Activated CD4-positive, alpha-beta memory T cell treated with anti-CD3 and anti-CD28 coated beads, Interleukin-2, amount 10 ng/mL, durations not matched to agents 7 days and 5 days (primary cell): ENCODE measurements at regions not wholly inside any gene's neighbourhood (a gene's known extent, or its start where the extent isn't known, plus 50 kb on each side); places are given as distances from the start of the nearest gene placed in this dataset.

Source experiments
- CTCF ChIA-PET: fragments of 350-600 bp; sonication (Branson Sonifier 250); formaldehyde crosslinking; loops from one replicate; lab custom pipeline; 2021; ENCODE audit warnings: antibody characterized with exemption, inconsistent platforms; lab: Charles Lee
- POLR2A ChIA-PET: fragments of 350-600 bp; sonication (Branson Sonifier 250); formaldehyde crosslinking; loops from one replicate; lab custom pipeline; 2021; ENCODE audit warnings: antibody characterized with exemption; lab: Charles Lee
- DNase-seq: peaks from one replicate; pipeline ENCODE4 v3.0.0-alpha.2; 2020
- H3K27ac Mint-ChIP-seq: one replicate; pipeline ENCODE4 v1.8.0; 2021; ENCODE audit warnings: mild to moderate bottlenecking, mixed read lengths
- H3K27me3 Mint-ChIP-seq: one replicate; pipeline ENCODE4 v1.8.0; 2021; ENCODE audit warnings: mixed read lengths
- H3K36me3 Mint-ChIP-seq: one replicate; pipeline ENCODE4 v1.8.0; 2021; ENCODE audit warnings: low read depth, mixed read lengths
- H3K4me1 Mint-ChIP-seq: one replicate; pipeline ENCODE4 v1.8.0; 2021; ENCODE audit warnings: mixed read lengths
- H3K4me3 Mint-ChIP-seq: one replicate; pipeline ENCODE4 v1.8.0; 2021; ENCODE audit warnings: mild to moderate bottlenecking, mixed read lengths
- H3K9me3 Mint-ChIP-seq: one replicate; pipeline ENCODE4 v1.8.0; 2021; ENCODE audit warnings: mixed read lengths

DNA sequence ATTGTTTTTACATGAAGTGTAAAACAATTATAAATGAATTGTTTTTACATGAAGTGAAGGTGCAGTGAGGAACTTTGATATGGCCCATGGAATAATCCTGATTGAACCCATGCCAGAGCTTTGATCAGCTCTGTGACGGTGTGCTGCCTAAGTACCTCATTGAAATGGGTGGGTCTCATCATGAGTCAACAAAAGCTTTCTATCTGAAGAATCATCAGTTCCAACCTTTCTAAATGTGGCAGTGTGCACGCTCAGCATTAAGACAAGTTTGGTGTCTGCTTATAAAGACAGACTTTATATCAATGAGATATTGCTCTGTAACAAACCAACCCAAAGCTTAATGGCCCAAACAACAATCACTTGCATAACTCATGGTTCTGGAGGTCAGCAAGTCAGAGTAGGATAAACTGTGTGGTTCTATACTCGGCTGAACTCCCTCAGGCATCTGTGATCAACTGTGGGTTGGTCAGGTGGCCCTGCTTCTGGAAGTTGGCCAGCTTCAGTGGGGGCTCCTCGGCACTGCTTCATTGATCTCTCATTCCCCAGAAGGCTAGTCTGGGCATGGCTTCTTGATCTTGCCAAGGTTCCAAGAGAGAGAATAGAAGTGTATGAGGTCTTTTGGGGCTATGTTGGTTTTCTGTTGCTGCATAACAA is 258.0 kb downstream of the LTN1 start:
- no peak for DNase-seq
- peaks cover 6% of the 10 kb centered on the region for H3K4me1 Mint-ChIP-seq
- no peaks in the 10 kb centered on the region for H3K27me3 Mint-ChIP-seq
- POLR2A ChIA-PET = interaction anchor here (1.1 kb wide), 1 partner anchor 11 kb away, joined by 3 read pairs; no protein-coding TSS in a partner anchor
- no peaks in the 10 kb centered on the region for H3K36me3 Mint-ChIP-seq
- no peak overlapping the region for H3K27ac Mint-ChIP-seq
- no peaks in the 10 kb centered on the region for H3K9me3 Mint-ChIP-seq
- H3K4me3 Mint-ChIP-seq = no peak overlapping the region
- CTCF ChIA-PET = interaction anchor here (4.5 kb wide), 1 partner anchor 11 kb away, joined by 26 read pairs; no protein-coding TSS in a partner anchor

DNA sequence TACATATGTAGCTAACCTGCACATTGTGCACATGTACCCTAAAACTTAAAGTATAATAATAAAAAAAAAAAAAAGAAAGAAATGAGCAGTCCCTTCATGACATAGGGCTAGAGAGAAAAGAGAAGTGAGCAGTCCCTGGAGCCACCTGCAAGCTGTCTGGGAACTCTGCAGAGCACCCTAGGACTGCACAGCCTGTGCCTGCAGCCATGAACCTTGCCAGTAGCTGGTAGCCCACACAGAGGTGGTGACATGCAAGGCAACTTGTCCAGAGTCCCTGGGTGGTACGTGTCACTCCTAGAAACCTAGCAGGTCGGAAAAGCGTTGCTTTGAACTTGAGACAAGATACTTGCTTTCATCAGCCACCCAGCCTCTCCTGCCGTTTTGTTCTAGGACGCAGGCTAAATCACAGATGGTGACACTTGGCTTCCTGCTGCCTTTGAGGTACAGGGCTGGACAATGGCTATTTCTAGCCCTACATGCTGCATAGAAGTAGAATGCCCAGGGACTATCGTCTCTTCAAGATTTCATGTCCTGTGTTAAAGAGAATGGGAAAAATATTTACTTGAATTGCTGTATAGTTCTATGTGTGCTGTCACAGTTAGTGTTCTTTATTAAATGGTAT is 260.9 kb downstream of the LTN1 start:
- CTCF ChIA-PET = interaction anchor here (1.9 kb wide), 1 partner anchor 14 kb away, joined by 6 read pairs; no protein-coding TSS in a partner anchor

DNA sequence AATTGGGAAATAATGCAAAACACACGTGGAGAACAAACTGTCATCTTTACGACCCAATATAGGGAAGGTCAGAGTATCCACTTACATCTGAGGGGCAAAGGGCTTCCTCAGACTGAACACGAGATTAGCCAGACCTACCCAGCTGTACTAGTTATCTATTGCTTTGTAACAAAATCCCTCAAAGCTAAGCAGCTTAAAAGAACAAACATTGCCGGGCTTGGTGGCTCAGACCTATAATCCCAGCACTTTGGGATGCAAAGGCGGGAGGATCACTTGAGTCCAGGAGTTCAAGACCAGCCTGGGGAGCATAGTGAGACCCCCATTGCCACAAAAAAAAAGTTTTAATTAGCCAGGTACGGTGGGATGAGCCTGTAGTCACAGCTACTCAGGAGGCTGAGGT is 262.8 kb downstream of the LTN1 start:
- Mint-ChIP-seq H3K4me3 (no peak overlapping the region), H3K9me3 (no peaks in the 10 kb centered on the region), H3K36me3 (no peaks in the 10 kb centered on the region), H3K27me3 (no peaks in the 10 kb centered on the region), H3K27ac (no peak overlapping the region), H3K4me1 (no peaks in the 10 kb centered on the region)
- ChIA-PET POLR2A (no interaction called here), CTCF (interaction anchor here (1.5 kb wide), 1 partner anchor 15 kb away, joined by 3 read pairs; no protein-coding TSS in a partner anchor)
- DNase-seq = no peak

More for the DNA sequence above, 260.9 kb downstream of the LTN1 start:
- Mint-ChIP-seq H3K9me3 (no peaks in the 10 kb centered on the region), H3K27me3 (no peaks in the 10 kb centered on the region), H3K36me3 (no peaks in the 10 kb centered on the region), H3K4me1 (no peaks in the 10 kb centered on the region), H3K4me3 (no peak overlapping the region), H3K27ac (no peak overlapping the region)
- POLR2A ChIA-PET = no interaction called here
- DNase-seq = no peak

DNA sequence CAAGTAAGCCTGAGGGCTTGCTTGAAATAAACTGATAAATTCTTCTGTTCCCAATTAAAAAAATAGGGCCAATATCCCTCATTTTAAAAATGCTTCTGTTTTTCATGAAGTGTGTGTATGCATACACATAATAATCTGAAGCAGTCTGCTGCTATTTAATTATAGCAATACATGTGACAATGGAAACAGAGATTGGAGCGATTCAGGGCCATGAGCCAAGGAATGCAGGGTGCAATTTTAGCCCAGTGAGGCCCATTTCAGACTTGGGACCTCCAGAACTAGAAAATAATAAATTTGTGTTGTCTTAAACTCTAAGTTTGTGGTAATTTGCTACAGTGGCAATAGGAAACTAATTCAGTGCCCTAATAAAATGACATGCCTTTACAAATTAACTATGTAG is 264.9 kb downstream of the LTN1 start:
- Mint-ChIP-seq H3K9me3 (no peaks in the 10 kb centered on the region), H3K27me3 (no peaks in the 10 kb centered on the region), H3K27ac (no peak overlapping the region), H3K4me3 (no peak overlapping the region), H3K36me3 (no peaks in the 10 kb centered on the region), H3K4me1 (no peaks in the 10 kb centered on the region)
- DNase-seq = no peak
- CTCF ChIA-PET = no interaction called here
- POLR2A ChIA-PET = no interaction called here

DNA sequence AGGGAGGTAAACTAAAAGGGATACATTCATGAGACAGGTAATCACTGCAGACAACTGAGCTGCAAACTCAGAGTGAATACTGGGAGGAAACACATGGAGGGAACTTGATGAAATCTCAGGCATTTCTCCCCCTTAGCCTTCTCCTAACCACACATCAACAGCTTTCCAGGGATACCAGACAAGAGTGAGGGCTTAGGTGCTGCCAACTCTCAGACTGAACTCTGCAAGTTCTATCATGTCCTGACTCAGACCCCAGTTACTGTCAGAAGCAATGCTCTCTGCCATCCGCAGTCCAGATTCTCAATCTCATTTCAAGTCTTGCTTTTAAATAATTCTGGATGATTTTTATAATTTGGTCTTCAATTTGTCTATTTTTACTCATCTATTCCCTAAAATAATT is 267.3 kb downstream of the LTN1 start:
- Mint-ChIP-seq H3K4me3 (no peak overlapping the region), H3K36me3 (no peaks in the 10 kb centered on the region), H3K27ac (no peak overlapping the region), H3K9me3 (no peaks in the 10 kb centered on the region), H3K27me3 (no peaks in the 10 kb centered on the region), H3K4me1 (no peaks in the 10 kb centered on the region)
- no peak for DNase-seq
- POLR2A ChIA-PET = no interaction called here
- CTCF ChIA-PET = interaction anchor here (0.6 kb wide), 1 partner anchor 213 kb away, joined by 3 read pairs; no protein-coding TSS in a partner anchor

DNA sequence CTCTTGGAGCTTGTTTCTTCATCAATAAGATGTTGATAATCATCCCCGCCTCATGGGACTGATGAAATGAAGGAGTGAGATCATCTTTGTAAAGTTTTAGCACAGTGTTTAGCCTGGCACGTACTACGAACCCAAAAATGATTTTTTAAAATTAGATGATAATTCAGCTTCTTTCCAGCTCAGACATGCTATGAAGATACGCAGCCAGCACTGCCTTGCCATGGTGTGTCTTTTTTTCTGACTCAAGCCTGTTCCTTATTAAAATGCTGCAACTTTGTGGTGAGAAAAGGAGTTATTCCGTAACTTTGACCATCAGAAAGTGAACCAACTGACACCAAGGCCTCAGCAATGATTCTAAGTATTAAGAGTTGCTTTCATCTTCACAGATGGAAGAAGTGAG is 269.0 kb downstream of the LTN1 start:
- DNase-seq = no peak
- Mint-ChIP-seq H3K4me1 (peaks cover 9% of the 10 kb centered on the region), H3K4me3 (no peak overlapping the region), H3K36me3 (peaks cover 11% of the 10 kb centered on the region), H3K9me3 (peaks cover 11% of the 10 kb centered on the region), H3K27me3 (no peaks in the 10 kb centered on the region), H3K27ac (no peak overlapping the region)
- ChIA-PET POLR2A (no interaction called here), CTCF (interaction anchor here (1.5 kb wide), 1 partner anchor 14 kb away, joined by 3 read pairs; no protein-coding TSS in a partner anchor)

DNA sequence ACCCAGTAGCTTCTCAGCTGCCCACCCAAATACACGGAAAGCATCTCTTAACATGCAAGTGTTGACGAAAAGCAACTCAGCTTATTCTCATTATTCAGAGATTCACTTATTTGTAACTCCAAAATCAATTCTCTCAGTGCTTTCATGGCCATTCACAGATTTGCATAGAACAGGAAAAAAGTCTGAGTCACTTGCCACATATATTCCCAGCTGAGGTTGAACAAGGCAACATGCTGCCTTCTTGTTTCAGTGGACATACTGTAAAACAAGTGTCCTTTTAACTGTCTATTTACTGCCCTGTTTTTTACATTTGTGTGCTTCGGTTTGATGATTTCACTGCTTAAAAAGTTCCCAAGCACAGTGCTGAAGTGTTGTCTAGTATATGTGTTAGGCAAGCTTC is 273.0 kb downstream of the LTN1 start:
- peaks cover 35% of the 10 kb centered on the region for H3K4me1 Mint-ChIP-seq
- DNase-seq = no peak
- no peak overlapping the region for H3K4me3 Mint-ChIP-seq
- ChIA-PET CTCF (interaction anchor here (1.8 kb wide), 1 partner anchor 26 kb away, joined by 7 read pairs; no protein-coding TSS in a partner anchor), POLR2A (interaction anchor here (0.6 kb wide), 1 partner anchor 303 kb away, joined by 3 read pairs; no protein-coding TSS in a partner anchor)
- peaks cover 17% of the 10 kb centered on the region for H3K36me3 Mint-ChIP-seq
- H3K9me3 Mint-ChIP-seq = peaks cover 24% of the 10 kb centered on the region
- no peak overlapping the region for H3K27ac Mint-ChIP-seq
- H3K27me3 Mint-ChIP-seq = no peaks in the 10 kb centered on the region

DNA sequence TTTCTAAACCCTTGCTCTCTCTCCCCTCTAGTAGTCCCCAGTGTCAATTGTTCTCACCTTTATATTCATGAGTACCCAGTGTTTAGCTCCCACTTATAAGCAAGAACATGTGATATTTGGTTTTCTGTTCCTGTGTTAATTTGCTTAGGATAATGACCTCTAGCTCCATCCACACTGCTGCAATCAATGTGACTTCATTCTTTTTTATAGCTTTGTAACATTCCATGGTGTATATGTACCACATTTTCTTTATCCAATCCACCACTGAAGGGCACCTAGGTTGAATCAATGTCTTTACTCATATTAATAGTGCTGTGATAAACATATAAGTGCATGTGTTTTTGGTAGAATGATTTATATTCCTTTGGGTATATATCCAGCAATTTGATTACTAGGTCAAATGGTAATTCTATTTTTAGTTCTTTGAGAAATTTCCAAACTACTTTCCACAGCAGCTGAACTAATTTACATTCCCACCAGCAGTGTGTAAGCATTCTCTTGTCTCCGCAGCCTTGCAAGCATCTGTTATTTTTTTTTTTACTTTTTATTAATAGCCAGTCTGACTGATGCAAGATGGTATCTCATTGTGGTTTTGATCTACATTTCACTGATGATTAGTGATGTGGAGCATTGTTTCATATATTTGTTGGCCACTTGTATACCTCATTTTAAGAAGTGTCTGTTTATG is 277.8 kb downstream of the LTN1 start:
- Mint-ChIP-seq H3K27me3 (no peaks in the 10 kb centered on the region), H3K4me3 (no peak overlapping the region), H3K9me3 (peaks cover 24% of the 10 kb centered on the region), H3K27ac (no peak overlapping the region), H3K36me3 (peaks cover 17% of the 10 kb centered on the region), H3K4me1 (peaks cover 34% of the 10 kb centered on the region)
- DNase-seq = no peak
- CTCF ChIA-PET = no interaction called here
- POLR2A ChIA-PET = interaction anchor here (1.1 kb wide), 1 partner anchor 26 kb away, joined by 3 read pairs; no protein-coding TSS in a partner anchor

DNA sequence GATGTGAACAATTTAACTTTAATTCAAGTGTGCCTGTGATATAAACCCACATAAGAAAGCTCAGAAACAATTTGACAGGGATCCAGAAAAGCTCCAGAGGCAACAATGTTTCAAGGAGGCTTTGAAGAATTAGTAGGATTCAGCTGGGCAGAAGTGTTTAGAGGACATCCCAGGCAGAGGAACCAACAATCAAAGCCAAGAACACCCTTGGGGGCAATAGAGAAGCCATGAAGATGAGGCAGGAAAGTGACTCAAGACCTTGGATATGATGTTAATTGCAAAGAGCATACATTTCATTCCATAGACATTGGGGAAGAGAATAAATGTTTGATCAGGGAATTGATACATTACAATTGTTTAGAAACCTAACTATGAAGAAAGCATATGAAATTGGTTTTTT is 280.3 kb downstream of the LTN1 start:
- DNase-seq = no peak
- Mint-ChIP-seq H3K4me1 (peaks cover 17% of the 10 kb centered on the region), H3K27me3 (no peaks in the 10 kb centered on the region), H3K27ac (no peak overlapping the region), H3K36me3 (no peaks in the 10 kb centered on the region), H3K9me3 (peaks cover 5% of the 10 kb centered on the region), H3K4me3 (no peak overlapping the region)
- ChIA-PET CTCF (no interaction called here), POLR2A (no interaction called here)

DNA sequence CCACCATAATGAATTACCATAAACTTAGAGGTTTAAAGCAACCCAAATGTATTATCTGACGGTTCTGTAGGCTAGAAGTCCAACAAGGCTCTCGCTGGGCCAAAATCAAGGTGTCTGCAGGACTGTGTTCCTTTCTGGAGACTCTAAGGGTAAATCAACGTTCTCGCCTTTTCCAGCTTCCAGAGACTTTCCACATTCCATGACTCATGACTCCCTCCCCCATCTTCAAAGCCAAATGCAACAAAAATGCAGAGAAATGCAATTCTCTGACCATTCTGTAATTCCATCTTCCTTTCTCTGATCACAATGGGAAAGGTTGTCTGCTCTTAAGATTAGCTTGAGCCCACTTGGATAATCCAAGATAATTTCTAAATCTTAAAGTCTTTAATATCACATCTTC is 287.1 kb downstream of the LTN1 start:
- ChIA-PET POLR2A (no interaction called here), CTCF (no interaction called here)
- Mint-ChIP-seq H3K4me3 (no peak overlapping the region), H3K4me1 (no peaks in the 10 kb centered on the region), H3K9me3 (peaks cover 14% of the 10 kb centered on the region), H3K36me3 (peaks cover 7% of the 10 kb centered on the region), H3K27ac (no peak overlapping the region), H3K27me3 (no peaks in the 10 kb centered on the region)
- no peak for DNase-seq

DNA sequence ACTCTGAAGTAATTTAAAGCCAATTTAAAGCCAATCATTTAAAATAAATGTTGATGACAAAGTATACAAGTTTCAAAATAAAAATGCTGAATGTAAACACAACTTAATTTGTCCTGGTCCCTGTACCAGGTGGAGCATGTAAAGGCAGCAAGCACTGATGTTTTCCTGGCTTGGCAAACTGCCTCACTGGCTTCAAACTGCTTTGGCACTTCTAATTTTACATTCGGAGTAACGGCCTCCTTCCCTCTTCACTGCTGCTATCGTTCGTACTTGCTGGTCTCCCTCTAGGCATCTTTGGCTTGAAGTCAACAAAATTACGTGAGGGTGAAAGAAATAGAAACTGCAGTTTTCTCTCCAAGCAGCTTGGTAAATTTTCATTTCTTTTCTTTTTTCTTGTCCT is 287.9 kb downstream of the LTN1 start:
- Mint-ChIP-seq H3K27ac (no peak overlapping the region), H3K36me3 (peaks cover 7% of the 10 kb centered on the region), H3K4me3 (no peak overlapping the region), H3K4me1 (no peaks in the 10 kb centered on the region), H3K27me3 (no peaks in the 10 kb centered on the region), H3K9me3 (peaks cover 14% of the 10 kb centered on the region)
- DNase-seq = no peak
- CTCF ChIA-PET = no interaction called here
- POLR2A ChIA-PET = no interaction called here

DNA sequence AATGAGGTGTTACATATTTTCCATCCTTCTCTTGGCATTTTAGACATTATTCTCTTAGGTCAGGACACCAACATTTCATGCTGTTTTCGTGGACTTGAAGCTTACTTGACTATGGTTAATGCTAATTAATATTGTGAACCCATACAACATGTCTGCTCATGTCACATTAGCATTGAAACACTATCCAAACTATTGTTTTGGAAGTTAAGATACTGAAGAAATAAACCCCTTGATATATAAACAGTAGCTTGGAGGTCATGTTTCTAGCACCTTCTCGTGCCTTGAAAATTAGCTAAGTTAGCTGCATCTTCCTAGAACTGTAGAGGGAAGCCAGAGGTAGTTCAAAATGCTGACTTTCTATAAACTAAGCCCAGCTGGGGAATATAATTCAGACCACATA is 288.8 kb downstream of the LTN1 start:
- H3K27me3 Mint-ChIP-seq = no peaks in the 10 kb centered on the region
- peaks cover 14% of the 10 kb centered on the region for H3K9me3 Mint-ChIP-seq
- ChIA-PET CTCF (no interaction called here), POLR2A (interaction anchor here (0.8 kb wide), 1 partner anchor 10 kb away, joined by 3 read pairs; no protein-coding TSS in a partner anchor)
- H3K27ac Mint-ChIP-seq = no peak overlapping the region
- peaks cover 7% of the 10 kb centered on the region for H3K36me3 Mint-ChIP-seq
- H3K4me1 Mint-ChIP-seq = no peaks in the 10 kb centered on the region
- no peak overlapping the region for H3K4me3 Mint-ChIP-seq
- no peak for DNase-seq

DNA sequence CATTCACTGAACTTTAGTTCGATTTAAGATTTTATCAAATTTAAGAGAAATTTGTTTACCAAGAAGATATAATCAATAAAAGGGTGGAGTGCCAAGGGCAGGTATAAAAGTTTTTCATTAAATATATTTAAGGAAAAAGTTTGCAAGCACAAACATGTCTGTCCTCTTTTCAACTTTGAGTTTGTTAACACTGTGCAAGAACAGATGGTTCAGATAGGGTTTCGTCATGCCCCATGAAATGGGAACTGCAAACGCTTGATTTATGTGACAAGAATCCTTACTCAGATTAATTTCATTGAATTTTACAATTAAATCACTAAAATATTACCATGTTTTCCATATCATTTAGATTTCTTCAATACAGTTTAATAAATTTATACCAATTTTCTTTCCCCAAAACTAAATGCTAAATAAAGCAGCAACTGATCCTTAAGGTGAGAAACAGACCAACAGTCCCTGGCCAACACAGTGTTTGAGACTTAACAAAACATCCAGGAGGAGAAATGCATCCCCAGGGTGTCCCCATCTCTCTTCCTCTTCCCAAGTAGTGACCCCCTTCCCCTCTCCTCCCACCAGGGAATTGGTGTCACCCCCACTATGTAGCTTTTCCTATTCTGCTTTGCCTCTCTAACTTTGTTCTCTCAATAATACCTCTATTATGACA is 292.9 kb downstream of the LTN1 start:
- ChIA-PET CTCF (no interaction called here), POLR2A (no interaction called here)
- Mint-ChIP-seq H3K9me3 (peaks cover 19% of the 10 kb centered on the region), H3K27me3 (no peaks in the 10 kb centered on the region), H3K27ac (no peak overlapping the region), H3K4me1 (no peaks in the 10 kb centered on the region), H3K36me3 (peaks cover 10% of the 10 kb centered on the region), H3K4me3 (no peak overlapping the region)
- no peak for DNase-seq
